WTC11 (cell line): ENCODE measurements at regions not wholly inside any gene's neighbourhood (a gene's known extent, or its start where the extent isn't known, plus 50 kb on each side); places are given as distances from the start of the nearest gene placed in this dataset.
"Not testable (repeated sequence)": the region's sequence is repeated elsewhere in the genome, so short reads cannot be mapped to it uniquely, and the experiment has no call there.

Source experiments
- CBFB ChIP-seq: sonication (generic); formaldehyde crosslinking; IDR thresholded peaks from 2 replicates; pipeline ENCODE4 v1.8.1; 2022; ENCODE audit warnings: mild to moderate bottlenecking, low read depth, missing genetic modification reagents
- NR2C2 ChIP-seq: sonication (generic); formaldehyde crosslinking; IDR thresholded peaks from 2 replicates; pipeline ENCODE4 v1.8.0; 2022; ENCODE audit warnings: mild to moderate bottlenecking, missing genetic modification reagents
- NR3C1 ChIP-seq: sonication (generic); formaldehyde crosslinking; conservative IDR thresholded peaks from 2 replicates; pipeline ENCODE4 v1.8.1; 2023; ENCODE audit warnings: low read depth, mild to moderate bottlenecking, missing genetic modification reagents
- ZNF263 ChIP-seq: sonication (generic); formaldehyde crosslinking; IDR thresholded peaks from 2 replicates; pipeline ENCODE4 v1.8.1; 2022; ENCODE audit warnings: low read depth, mild to moderate bottlenecking, moderate library complexity, missing genetic modification reagents
- TF ChIP-seq, protein P1 (sequence below): fragments of 200-600 bp; IDR thresholded peaks from 2 replicates; pipeline ENCODE4 v1.8.0; 2022; ENCODE audit warnings: antibody characterized with exemption
- TF ChIP-seq, protein P2 (sequence below): sonication (generic); formaldehyde crosslinking; IDR thresholded peaks from 2 replicates; pipeline ENCODE4 v1.8.1; 2023; ENCODE audit warnings: mild to moderate bottlenecking, missing genetic modification reagents, moderate library complexity
- TF ChIP-seq, protein P3 (sequence below): sonication (generic); formaldehyde crosslinking; conservative IDR thresholded peaks from 2 replicates; pipeline ENCODE4 v1.8.1; 2022; ENCODE audit warnings: mild to moderate bottlenecking, missing genetic modification reagents
- TF ChIP-seq, protein P4 (sequence below): sonication (generic); formaldehyde crosslinking; IDR thresholded peaks from 2 replicates; pipeline ENCODE4 v1.8.0; 2022; ENCODE audit warnings: mild to moderate bottlenecking, missing genetic modification reagents

- TF ChIP-seq, protein P1, sequence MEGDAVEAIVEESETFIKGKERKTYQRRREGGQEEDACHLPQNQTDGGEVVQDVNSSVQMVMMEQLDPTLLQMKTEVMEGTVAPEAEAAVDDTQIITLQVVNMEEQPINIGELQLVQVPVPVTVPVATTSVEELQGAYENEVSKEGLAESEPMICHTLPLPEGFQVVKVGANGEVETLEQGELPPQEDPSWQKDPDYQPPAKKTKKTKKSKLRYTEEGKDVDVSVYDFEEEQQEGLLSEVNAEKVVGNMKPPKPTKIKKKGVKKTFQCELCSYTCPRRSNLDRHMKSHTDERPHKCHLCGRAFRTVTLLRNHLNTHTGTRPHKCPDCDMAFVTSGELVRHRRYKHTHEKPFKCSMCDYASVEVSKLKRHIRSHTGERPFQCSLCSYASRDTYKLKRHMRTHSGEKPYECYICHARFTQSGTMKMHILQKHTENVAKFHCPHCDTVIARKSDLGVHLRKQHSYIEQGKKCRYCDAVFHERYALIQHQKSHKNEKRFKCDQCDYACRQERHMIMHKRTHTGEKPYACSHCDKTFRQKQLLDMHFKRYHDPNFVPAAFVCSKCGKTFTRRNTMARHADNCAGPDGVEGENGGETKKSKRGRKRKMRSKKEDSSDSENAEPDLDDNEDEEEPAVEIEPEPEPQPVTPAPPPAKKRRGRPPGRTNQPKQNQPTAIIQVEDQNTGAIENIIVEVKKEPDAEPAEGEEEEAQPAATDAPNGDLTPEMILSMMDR, result not testable (repeated sequence)
- not testable (repeated sequence) for TF ChIP-seq NR3C1 (CRISPR knock-in tag); NR2C2 (CRISPR knock-in tag); CBFB (CRISPR knock-in tag); ZNF263
- TF ChIP-seq, protein P2, sequence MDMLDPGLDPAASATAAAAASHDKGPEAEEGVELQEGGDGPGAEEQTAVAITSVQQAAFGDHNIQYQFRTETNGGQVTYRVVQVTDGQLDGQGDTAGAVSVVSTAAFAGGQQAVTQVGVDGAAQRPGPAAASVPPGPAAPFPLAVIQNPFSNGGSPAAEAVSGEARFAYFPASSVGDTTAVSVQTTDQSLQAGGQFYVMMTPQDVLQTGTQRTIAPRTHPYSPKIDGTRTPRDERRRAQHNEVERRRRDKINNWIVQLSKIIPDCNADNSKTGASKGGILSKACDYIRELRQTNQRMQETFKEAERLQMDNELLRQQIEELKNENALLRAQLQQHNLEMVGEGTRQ (CRISPR knock-in tag), result not testable (repeated sequence)
- TF ChIP-seq, protein P3, sequence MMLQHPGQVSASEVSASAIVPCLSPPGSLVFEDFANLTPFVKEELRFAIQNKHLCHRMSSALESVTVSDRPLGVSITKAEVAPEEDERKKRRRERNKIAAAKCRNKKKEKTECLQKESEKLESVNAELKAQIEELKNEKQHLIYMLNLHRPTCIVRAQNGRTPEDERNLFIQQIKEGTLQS (CRISPR knock-in tag), result not testable (repeated sequence)
- TF ChIP-seq, protein P4, sequence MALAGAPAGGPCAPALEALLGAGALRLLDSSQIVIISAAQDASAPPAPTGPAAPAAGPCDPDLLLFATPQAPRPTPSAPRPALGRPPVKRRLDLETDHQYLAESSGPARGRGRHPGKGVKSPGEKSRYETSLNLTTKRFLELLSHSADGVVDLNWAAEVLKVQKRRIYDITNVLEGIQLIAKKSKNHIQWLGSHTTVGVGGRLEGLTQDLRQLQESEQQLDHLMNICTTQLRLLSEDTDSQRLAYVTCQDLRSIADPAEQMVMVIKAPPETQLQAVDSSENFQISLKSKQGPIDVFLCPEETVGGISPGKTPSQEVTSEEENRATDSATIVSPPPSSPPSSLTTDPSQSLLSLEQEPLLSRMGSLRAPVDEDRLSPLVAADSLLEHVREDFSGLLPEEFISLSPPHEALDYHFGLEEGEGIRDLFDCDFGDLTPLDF (CRISPR knock-in tag), result not testable (repeated sequence)
Observed at GRCh38 chrX:129084291-129084690, 439.0 kb downstream of the SMARCA1 start.
